GM12874 (cell line): ENCODE measurements at regions not wholly inside any gene's neighbourhood (a gene's known extent, or its start where the extent isn't known, plus 50 kb on each side); places are given as distances from the start of the nearest gene placed in this dataset.

Experiments used
- CTCF ChIP-seq: IDR thresholded peaks from 2 replicates; pipeline ENCODE4 v1.5.1; 2011; ENCODE audit warnings: low read depth, mild to moderate bottlenecking, control low read depth, low read length, moderate library complexity; ENCODE audit not compliant: insufficient read depth

- no peak for TF ChIP-seq CTCF
Measured at GRCh38 chr19:30318261-30318660, 53.9 kb upstream of the ZNF536 start.

- no peak for TF ChIP-seq CTCF
Measured at GRCh38 chr19:30318936-30319335, 53.2 kb upstream of the ZNF536 start.

- TF ChIP-seq CTCF = no peak
Measured at GRCh38 chr19:30319411-30319810, 52.8 kb upstream of the ZNF536 start.

- TF ChIP-seq CTCF = no peak
Measured at GRCh38 chr19:30319876-30320275, 52.3 kb upstream of the ZNF536 start.

GRCh38 chr19:30320466-30320865 is 51.7 kb upstream of the ZNF536 start:
- TF ChIP-seq CTCF = no peak

GRCh38 chr19:30320916-30321315 is 51.3 kb upstream of the ZNF536 start:
- no peak for TF ChIP-seq CTCF
